Gastrocnemius medialis (tissue), 4 donors: ENCODE measurements at regions not wholly inside any gene's neighbourhood (a gene's known extent, or its start where the extent isn't known, plus 50 kb on each side); places are given as distances from the start of the nearest gene placed in this dataset.

ENCODE experiments used
- CTCF ChIP-seq, 5 experiments: fragments of 450-650 bp in 3 of 5; fragments of 200-600 bp in 2 of 5; sonication (generic) in 2 of 5; IDR thresholded peaks in 4 of 5; conservative IDR thresholded peaks in 1 of 5; 1 replicate in 4 of 5; 2 replicates in 1 of 5; pipeline ENCODE4 v1.5.1; 2016 to 2019; ENCODE audit warnings: antibody characterized with exemption in 5 of 5, mild to moderate bottlenecking in 3 of 5, moderate library complexity in 3 of 5
- POLR2A ChIP-seq, 2 donors: fragments of 450-650 bp; IDR thresholded peaks; one replicate each; pipeline ENCODE4 v1.6.1; 2017; ENCODE audit warnings: antibody characterized with exemption in 2 of 2, mild to moderate bottlenecking in 2 of 2, moderate library complexity in 2 of 2

GRCh38 chr3:45332901-45333407, 55.4 kb upstream of the LARS2 start:
- TF ChIP-seq CTCF (IDR thresholded peaks at IDR 0.05 in 4 of 5, conservative IDR thresholded peaks at IDR 0.05 in 1 of 5), result no peak
- no peak for TF ChIP-seq POLR2A (IDR thresholded peaks at IDR 0.05)
